Keratinocyte (primary cell): ENCODE measurements at regions not wholly inside any gene's neighbourhood (a gene's known extent, or its start where the extent isn't known, plus 50 kb on each side); places are given as distances from the start of the nearest gene placed in this dataset.

ENCODE experiments used
- CTCF ChIP-seq, 3 experiments: IDR thresholded peaks in 1 of 3; conservative IDR thresholded peaks in 1 of 3; optimal IDR thresholded peaks in 1 of 3; 2 replicates in 2 of 3; 3 replicates in 1 of 3; pipeline versions ENCODE3 to v1.5.1; 2011; ENCODE audit warnings: low read length in 3 of 3, mild to moderate bottlenecking in 3 of 3, moderate library complexity in 2 of 3, control low read depth in 1 of 3, inconsistent platforms in 1 of 3; ENCODE audit not compliant: insufficient read depth in 2 of 3; ENCODE audit errors: extremely low read depth in 1 of 3
- EZH2 ChIP-seq: IDR thresholded peaks from one replicate; pipeline ENCODE4 v1.6.1; 2012; ENCODE audit warnings: inconsistent platforms, mild to moderate bottlenecking, low read length, moderate library complexity

- TF ChIP-seq CTCF (optimal IDR thresholded peaks at IDR 0.05 in 1 of 3, IDR thresholded peaks at IDR 0.05 in 1 of 3, conservative IDR thresholded peaks at IDR 0.05 in 1 of 3; ENCODE audit: extremely low read depth in 1 of 3, insufficient read depth in 2 of 3, low read length in 3 of 3) (no peak), EZH2 (no peak)
Measured at GRCh38 chr2:215843579-215843978, 169.8 kb downstream of the MREG start.
